ENCODE measurements at regions not wholly inside any gene's neighbourhood (a gene's known extent, or its start where the extent isn't known, plus 50 kb on each side); places are given as distances from the start of the nearest gene placed in this dataset.
"Not testable (repeated sequence)": the region's sequence is repeated elsewhere in the genome, so short reads cannot be mapped to it uniquely, and the experiment has no call there.

DNA sequence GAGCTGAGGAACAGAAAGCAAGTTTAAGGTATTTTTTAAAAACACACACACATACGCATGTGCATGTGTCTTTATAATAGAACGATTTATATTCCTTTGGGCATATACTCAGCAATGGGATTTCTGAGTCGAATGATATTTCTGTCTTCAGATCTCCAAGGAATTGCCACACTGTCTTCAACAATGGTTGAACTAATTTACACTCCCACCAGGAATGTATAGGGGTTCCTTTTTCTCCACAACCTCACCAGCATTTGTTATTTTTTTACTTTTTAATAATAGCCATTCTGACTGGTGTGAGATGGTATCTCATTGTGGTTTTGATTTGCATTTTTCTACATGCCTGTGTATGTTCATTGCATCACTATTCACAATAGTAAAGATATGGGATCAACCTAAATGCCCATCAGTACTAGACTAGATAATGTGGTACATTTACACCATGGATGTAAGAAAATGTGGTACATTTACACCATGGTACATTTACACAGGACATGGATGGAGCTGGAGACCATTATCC is 60.3 kb upstream of the MAP3K1 start:
- Histone ChIP-seq H3K4me3 (no peak overlapping the region), H3F3A (ENCODE audit: insufficient read depth, low read depth) (peaks cover 12% of the 10 kb centered on the region), H3K79me2 (ENCODE audit: low read depth) (no peaks in the 10 kb centered on the region), H3K36me3 (ENCODE audit: low read depth) (no peaks in the 10 kb centered on the region), H3K9me3 (ENCODE audit: insufficient read depth, low read depth) (no peaks in the 10 kb centered on the region; the same call in 1 of the 2 replicates), H3K27me3 (ENCODE audit: insufficient read depth, low read depth) (no peaks in the 10 kb centered on the region), H3K27ac (no peak overlapping the region), H4K20me1 (ENCODE audit: insufficient read depth) (no peaks in the 10 kb centered on the region), H3K4me1 (replicated peaks; ENCODE audit: insufficient read depth) (peaks cover 45% of the 10 kb centered on the region), H3K9me2 (ENCODE audit: insufficient read depth) (no peaks in the 10 kb centered on the region), H3K4me2 (no peak overlapping the region), H2AFZ (no peak overlapping the region)
- POLR2A ChIA-PET (ENCODE audit: unreplicated experiment): no interaction called here
- TF ChIP-seq EZH2 (IDR thresholded peaks at IDR 0.05; ENCODE audit: low read depth): no peak
- TF ChIP-seq, protein P1, sequence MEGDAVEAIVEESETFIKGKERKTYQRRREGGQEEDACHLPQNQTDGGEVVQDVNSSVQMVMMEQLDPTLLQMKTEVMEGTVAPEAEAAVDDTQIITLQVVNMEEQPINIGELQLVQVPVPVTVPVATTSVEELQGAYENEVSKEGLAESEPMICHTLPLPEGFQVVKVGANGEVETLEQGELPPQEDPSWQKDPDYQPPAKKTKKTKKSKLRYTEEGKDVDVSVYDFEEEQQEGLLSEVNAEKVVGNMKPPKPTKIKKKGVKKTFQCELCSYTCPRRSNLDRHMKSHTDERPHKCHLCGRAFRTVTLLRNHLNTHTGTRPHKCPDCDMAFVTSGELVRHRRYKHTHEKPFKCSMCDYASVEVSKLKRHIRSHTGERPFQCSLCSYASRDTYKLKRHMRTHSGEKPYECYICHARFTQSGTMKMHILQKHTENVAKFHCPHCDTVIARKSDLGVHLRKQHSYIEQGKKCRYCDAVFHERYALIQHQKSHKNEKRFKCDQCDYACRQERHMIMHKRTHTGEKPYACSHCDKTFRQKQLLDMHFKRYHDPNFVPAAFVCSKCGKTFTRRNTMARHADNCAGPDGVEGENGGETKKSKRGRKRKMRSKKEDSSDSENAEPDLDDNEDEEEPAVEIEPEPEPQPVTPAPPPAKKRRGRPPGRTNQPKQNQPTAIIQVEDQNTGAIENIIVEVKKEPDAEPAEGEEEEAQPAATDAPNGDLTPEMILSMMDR (conservative IDR thresholded peaks at IDR 0.05): no peak
- no TSS peak for BruUV-seq (replicated peaks)
- CTCF ChIA-PET: no interaction called here
- intact Hi-C loops (cut with micrococcal nuclease; ENCODE audit: unreplicated experiment): loop anchor here (5.0 kb wide), 3 partner anchors 88 to 228 kb away; no protein-coding TSS in a partner anchor
- peak in 1 of 2 experiments; percentile 41 for DNase-seq

DNA sequence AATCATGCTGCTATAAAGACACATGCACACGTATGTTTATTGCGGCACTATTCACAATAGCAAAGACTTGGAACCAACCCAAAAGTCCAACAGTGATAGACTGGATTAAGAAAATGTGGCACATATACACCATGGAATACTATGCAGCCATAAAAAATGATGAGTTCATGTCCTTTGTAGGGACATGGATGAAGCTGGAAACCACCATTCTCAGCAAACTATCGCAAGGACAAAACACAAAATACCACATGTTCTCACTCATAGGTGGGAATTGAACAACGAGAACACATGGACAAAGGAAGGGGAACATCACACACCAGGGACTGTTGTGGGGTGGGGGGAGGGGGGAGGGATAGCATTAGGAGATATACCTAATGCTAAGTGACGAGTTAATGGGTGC is 61.8 kb upstream of the MAP3K1 start:
- peaks cover 29% of the 10 kb centered on the region for H3K4me1 ChIP-seq (replicated peaks; ENCODE audit: insufficient read depth)
- H4K20me1 ChIP-seq (ENCODE audit: insufficient read depth); H3K4me3 ChIP-seq; CTCF ChIA-PET; BruUV-seq (replicated peaks); DNase-seq; H3K4me2 ChIP-seq; H2AFZ ChIP-seq; H3K9me2 ChIP-seq (ENCODE audit: insufficient read depth); H3F3A ChIP-seq (ENCODE audit: insufficient read depth, low read depth); H3K36me3 ChIP-seq (ENCODE audit: low read depth); H3K79me2 ChIP-seq (ENCODE audit: low read depth); H3K27ac ChIP-seq; intact Hi-C loops (cut with micrococcal nuclease; ENCODE audit: unreplicated experiment); H3K27me3 ChIP-seq (ENCODE audit: insufficient read depth, low read depth); H3K9me3 ChIP-seq (ENCODE audit: insufficient read depth, low read depth): not testable (repeated sequence)
- POLR2A ChIA-PET (ENCODE audit: unreplicated experiment): interaction anchor here (0.7 kb wide), 1 partner anchor 160 kb away, joined by 5 read pairs; no protein-coding TSS in a partner anchor

DNA sequence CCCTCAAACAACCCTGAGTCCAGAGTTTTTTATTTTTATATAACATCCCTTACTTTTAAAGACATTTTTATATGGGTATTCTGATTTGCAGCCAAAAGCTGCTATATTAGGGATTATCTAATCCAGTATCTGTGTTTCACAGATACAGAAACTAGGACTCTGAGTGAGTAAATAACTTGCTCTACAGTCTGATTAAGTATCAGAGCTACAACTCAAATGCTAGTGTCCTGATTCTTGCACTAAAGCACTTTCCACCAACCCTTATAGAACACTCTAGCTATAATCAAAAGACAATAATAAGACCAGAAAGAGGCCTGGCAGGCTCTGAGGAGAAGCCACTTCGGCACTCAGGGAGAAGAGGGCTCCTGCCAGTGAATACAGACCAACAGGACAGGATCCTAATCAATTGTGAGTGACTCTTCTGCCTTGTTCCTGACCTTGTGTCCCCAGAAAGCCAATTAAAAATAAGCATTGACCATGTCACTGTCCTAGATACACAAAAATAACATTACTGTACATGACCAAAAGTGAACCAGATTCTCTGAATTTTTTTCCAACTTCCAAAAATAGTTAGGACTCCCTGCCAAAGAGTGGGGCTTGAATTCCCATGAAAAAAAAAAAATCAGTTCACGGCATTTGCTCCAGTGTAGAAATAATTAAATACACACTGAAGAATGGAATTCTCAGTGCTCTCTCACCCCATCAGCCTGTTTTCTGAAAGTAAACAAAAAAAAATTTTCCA is 63.6 kb upstream of the MAP3K1 start:
- Histone ChIP-seq H3K27ac (no peak overlapping the region), H3F3A (ENCODE audit: insufficient read depth, low read depth) (peaks cover 7% of the 10 kb centered on the region), H4K20me1 (ENCODE audit: insufficient read depth) (no peaks in the 10 kb centered on the region), H3K4me2 (no peak overlapping the region), H3K4me1 (replicated peaks; ENCODE audit: insufficient read depth) (peaks cover 11% of the 10 kb centered on the region), H3K27me3 (ENCODE audit: insufficient read depth, low read depth) (no peaks in the 10 kb centered on the region), H3K9me2 (ENCODE audit: insufficient read depth) (peaks cover 3% of the 10 kb centered on the region; the same call in 1 of the 2 replicates), H3K36me3 (ENCODE audit: low read depth) (no peaks in the 10 kb centered on the region), H3K4me3 (no peak overlapping the region), H2AFZ (no peak overlapping the region), H3K79me2 (ENCODE audit: low read depth) (no peaks in the 10 kb centered on the region), H3K9me3 (ENCODE audit: insufficient read depth, low read depth) (no peaks in the 10 kb centered on the region; the same call in 1 of the 2 replicates)
- no peak for TF ChIP-seq EZH2 (IDR thresholded peaks at IDR 0.05; ENCODE audit: low read depth)
- TF ChIP-seq, protein P1 (conservative IDR thresholded peaks at IDR 0.05): no peak
- CTCF ChIA-PET: no interaction called here
- POLR2A ChIA-PET (ENCODE audit: unreplicated experiment): no interaction called here
- BruUV-seq (replicated peaks): no TSS peak
- DNase-seq: no peak
- intact Hi-C loops (cut with micrococcal nuclease; ENCODE audit: unreplicated experiment): no loop called here

Measured in PC-9 (cell line).